Stimulated activated naive B cell treated with anti-CD40 and anti-IgM and Interleukin-4, amounts not matched to agents 10 μg/mL and 1 μg/mL and 100 μg/mL, for 72 hours (primary cell): ENCODE measurements at regions not wholly inside any gene's neighbourhood (a gene's known extent, or its start where the extent isn't known, plus 50 kb on each side); places are given as distances from the start of the nearest gene placed in this dataset.
"Not testable (repeated sequence)": the region's sequence is repeated elsewhere in the genome, so short reads cannot be mapped to it uniquely, and the experiment has no call there.

ENCODE experiments used
- ATAC-seq, 2 donors: fragments of 150-1000 bp; cut with Tn5 transposase; replicated peaks; 2 replicates each; pipeline ENCODE4 v1.10.0; 2021; ENCODE audit warnings: moderate library complexity in 1 of 2
- DNase-seq: peaks from one replicate; pipeline ENCODE4 v3.0.0; 2021
- H3K27ac Mint-ChIP-seq: one replicate; pipeline ENCODE4 v1.8.0; 2022; ENCODE audit warnings: mild to moderate bottlenecking, mixed read lengths
- H3K27me3 Mint-ChIP-seq, 2 donors: one replicate each; pipeline ENCODE4 v1.8.0; 2022; ENCODE audit warnings: mixed read lengths in 2 of 2
- H3K36me3 Mint-ChIP-seq, 2 donors: one replicate each; pipeline ENCODE4 v1.8.0; 2022; ENCODE audit warnings: mixed read lengths in 2 of 2, mild to moderate bottlenecking in 1 of 2
- H3K4me1 Mint-ChIP-seq, 2 donors: one replicate each; pipeline ENCODE4 v1.8.0; 2022; ENCODE audit warnings: mixed read lengths in 2 of 2, mild to moderate bottlenecking in 1 of 2
- H3K4me3 Mint-ChIP-seq, 2 donors: one replicate each; pipeline ENCODE4 v1.8.0; 2022; ENCODE audit warnings: mild to moderate bottlenecking in 2 of 2, mixed read lengths in 2 of 2, moderate library complexity in 1 of 2
- H3K9me3 Mint-ChIP-seq, 2 donors: one replicate each; pipeline ENCODE4 v1.8.0; 2022; ENCODE audit warnings: mixed read lengths in 2 of 2, mild to moderate bottlenecking in 1 of 2

DNA sequence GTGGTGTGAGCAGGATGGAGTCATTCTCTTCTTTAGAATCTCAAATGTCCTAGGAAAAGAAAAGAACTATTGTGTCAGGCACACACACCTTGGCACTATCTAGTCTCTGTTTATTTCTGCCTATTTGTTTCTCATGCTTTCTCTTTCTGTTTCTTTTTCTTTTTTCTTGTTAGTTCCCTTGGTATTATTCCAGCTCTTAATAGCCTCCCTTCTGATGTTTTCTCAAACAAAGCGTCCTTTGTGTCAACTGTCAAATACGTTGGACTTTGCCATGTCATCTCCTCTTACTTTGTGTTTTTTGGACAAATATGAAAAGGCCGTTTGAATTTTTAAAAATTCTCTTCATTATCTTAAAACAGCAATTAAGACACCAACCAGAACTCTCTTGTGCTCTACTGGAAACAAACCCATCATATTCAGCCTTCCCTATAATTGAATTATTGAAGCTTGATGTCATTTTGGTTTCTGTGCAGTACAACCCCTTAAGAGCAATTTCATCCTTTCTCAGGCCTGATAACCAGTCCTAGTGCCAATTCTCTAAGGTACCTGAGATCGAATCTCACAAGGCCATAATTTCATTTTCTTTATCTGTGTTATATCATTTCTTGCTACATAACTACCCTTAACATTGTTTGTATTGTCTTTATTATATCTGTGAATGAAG lies 497.8 kb upstream of the NRP1 start:
- Mint-ChIP-seq H3K9me3 (peaks cover 9 to 12% of the 10 kb centered on the region in 2 donors), H3K27ac (no peak overlapping the region), H3K36me3 (no peaks in the 10 kb centered on the region), H3K4me1 (no peaks in the 10 kb centered on the region), H3K27me3 (no peaks in the 10 kb centered on the region), H3K4me3 (no peak overlapping the region)
- ATAC-seq (no peak), DNase-seq (no peak)

DNA sequence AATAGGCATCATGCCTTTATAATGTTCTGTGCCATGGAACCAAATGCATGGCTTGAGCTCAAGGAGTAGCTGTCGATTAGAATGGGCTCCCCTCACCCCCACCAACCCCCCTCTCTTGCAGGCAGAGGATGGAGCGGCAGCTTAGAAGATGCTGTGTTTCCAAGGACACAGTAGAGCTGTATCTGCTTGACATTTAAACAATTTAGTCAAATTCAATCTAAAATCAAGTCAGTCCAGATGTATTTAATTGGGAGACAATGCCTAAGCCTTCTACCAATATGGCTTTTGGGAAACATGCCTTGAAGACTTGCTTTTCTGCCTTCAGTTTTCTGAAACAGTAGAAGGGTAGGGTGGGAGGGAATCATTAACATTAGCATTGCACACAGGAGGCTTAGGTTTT lies 497.1 kb upstream of the NRP1 start:
- DNase-seq (no peak), ATAC-seq (no peak)
- peaks cover 9 to 14% of the 10 kb centered on the region in 2 donors for H3K9me3 Mint-ChIP-seq
- H3K4me1 Mint-ChIP-seq: no peaks in the 10 kb centered on the region
- no peaks in the 10 kb centered on the region for H3K27me3 Mint-ChIP-seq
- H3K36me3 Mint-ChIP-seq: no peaks in the 10 kb centered on the region
- H3K4me3 Mint-ChIP-seq: no peak overlapping the region
- H3K27ac Mint-ChIP-seq: no peak overlapping the region

DNA sequence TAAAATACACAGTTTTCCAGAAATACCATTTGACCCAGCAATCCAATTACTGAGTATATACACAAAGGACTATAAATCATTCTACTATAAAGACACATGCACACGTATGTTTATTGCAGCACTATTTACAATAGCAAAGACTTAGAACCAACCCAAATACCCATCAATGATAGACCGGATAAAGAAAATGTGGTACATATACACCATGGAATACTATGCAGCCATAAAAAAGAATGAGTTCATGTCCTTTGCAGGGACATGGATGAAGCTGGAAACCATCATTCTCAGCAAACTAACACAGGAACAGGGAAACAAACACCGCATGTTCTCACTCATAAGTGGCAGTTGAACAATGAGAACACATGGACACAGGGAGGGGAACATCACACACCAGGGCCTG lies 495.4 kb upstream of the NRP1 start:
- H3K4me1 Mint-ChIP-seq, ATAC-seq, H3K4me3 Mint-ChIP-seq, H3K36me3 Mint-ChIP-seq, H3K27me3 Mint-ChIP-seq, H3K27ac Mint-ChIP-seq, DNase-seq: not testable (repeated sequence)
- peaks cover 9 to 14% of the 10 kb centered on the region in 2 donors for H3K9me3 Mint-ChIP-seq

DNA sequence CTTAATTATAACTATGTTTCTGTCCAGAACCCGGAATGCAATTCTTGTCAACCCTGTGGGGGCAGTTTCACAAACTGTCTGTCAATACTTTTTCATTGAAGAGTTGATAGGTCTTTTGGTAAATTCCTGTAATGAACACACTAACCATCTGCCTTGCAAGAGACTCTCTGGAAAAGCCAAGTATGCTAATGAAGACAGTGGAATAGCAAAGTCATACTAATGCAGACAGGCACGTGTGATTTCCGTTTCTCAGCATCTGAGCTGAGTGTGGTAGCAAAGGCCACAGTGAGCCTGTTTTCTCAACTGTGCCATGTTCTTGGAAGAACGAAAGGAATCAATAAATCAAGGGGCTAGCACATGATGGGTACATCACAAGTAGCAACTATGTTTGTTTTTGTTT lies 494.1 kb upstream of the NRP1 start:
- DNase-seq (no peak), ATAC-seq (no peak)
- Mint-ChIP-seq H3K9me3 (peaks cover 9 to 14% of the 10 kb centered on the region in 2 donors), H3K4me3 (no peak overlapping the region), H3K36me3 (no peaks in the 10 kb centered on the region), H3K27me3 (no peaks in the 10 kb centered on the region), H3K27ac (no peak overlapping the region), H3K4me1 (no peaks in the 10 kb centered on the region)

DNA sequence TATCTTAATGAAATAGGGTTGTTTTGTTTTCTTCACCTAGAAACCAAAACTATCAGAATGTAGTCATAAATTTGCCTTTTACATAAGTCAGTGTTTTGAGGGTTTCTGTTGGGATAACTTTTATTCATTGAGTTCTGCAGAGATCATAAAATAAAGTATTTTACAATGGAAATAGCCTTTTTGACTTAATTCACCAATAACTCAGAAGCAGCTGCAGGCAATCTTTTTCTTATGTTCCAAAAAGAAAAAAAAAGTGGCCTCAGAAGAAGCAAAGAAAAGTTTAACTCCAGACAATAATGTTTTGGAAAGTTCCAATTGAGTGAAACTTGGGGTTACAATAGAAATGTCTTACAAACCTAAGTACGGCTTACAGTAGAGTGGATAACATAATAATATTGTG lies 491.7 kb upstream of the NRP1 start:
- ATAC-seq (no peak), DNase-seq (no peak)
- no peaks in the 10 kb centered on the region for H3K27me3 Mint-ChIP-seq
- H3K27ac Mint-ChIP-seq: no peak overlapping the region
- no peak overlapping the region for H3K4me3 Mint-ChIP-seq
- no peaks in the 10 kb centered on the region for H3K4me1 Mint-ChIP-seq
- H3K36me3 Mint-ChIP-seq: no peaks in the 10 kb centered on the region
- H3K9me3 Mint-ChIP-seq: peaks cover 9 to 14% of the 10 kb centered on the region in 2 donors

DNA sequence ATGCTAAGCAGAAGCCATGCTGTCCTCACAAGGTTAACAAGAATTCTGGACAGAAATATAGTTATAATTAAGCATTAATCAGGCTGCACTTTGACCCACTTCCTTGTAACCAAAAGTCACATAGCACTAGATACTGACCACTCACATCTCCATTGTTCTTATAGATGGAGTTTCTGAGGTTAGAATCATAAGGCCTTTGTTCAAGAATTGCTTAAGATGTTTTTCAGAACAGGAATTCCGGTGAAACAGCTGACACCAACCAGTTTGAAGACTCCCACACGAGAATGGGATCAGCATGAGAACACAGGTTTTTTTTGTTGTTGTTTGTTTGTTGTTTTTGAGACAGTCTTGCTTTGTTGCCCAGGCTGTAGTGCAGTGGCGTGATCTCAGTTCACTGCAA lies 488.3 kb upstream of the NRP1 start:
- peaks cover 6 to 9% of the 10 kb centered on the region in 2 donors for H3K4me1 Mint-ChIP-seq
- H3K9me3 Mint-ChIP-seq: peaks cover 3 to 5% of the 10 kb centered on the region in 2 donors
- no peaks in the 10 kb centered on the region for H3K27me3 Mint-ChIP-seq
- H3K4me3 Mint-ChIP-seq: no peak overlapping the region
- H3K27ac Mint-ChIP-seq: no peak overlapping the region
- DNase-seq (no peak), ATAC-seq (no peak)
- H3K36me3 Mint-ChIP-seq: no peaks in the 10 kb centered on the region

DNA sequence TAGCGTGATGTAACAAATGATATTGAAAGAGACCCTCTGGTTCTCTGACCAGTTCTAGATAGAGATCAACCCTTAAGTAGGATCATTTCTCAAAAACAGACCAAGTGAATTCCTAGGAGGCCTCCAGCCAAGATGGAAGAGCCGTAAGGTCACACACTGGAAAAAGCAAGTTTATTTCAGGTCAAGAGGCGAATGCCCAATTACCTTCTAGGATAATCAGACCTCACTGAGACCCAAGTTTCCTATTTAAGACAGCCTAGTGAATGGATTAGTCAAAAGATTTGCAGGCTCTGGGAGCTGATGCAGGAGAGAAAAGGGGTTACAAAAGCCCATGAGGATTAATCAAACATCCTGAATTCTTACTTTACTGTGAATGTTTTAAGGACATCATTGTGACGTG lies 486.1 kb upstream of the NRP1 start:
- H3K27ac Mint-ChIP-seq: no peak overlapping the region
- H3K4me3 Mint-ChIP-seq: no peak overlapping the region
- H3K4me1 Mint-ChIP-seq: peaks cover 6 to 13% of the 10 kb centered on the region in 2 donors
- peaks cover 0 to 6% of the 10 kb centered on the region in 2 donors for H3K9me3 Mint-ChIP-seq
- no peak for DNase-seq
- H3K27me3 Mint-ChIP-seq: no peaks in the 10 kb centered on the region
- H3K36me3 Mint-ChIP-seq: no peaks in the 10 kb centered on the region
- no peak for ATAC-seq

DNA sequence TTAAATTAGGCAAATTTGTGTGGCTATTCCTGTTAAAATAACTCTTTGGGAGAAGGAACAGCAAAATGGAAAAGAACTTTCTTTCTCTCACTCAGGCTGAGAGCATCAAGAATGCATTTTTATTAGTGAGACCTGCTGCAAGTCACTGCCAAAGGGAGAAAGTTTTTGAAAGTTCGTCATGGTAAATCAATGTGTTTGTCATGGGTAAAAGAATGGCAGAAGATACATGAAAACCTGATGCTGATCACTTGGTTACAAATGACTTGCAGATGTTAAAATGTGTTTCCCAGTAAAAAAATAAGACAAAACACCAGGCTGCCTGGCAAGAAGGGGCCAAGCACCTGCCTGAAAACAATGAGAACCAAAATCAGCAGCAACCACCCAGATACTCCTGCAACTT lies 484.7 kb upstream of the NRP1 start:
- DNase-seq (no peak), ATAC-seq (no peak)
- H3K27me3 Mint-ChIP-seq: no peaks in the 10 kb centered on the region
- H3K36me3 Mint-ChIP-seq: no peaks in the 10 kb centered on the region
- H3K9me3 Mint-ChIP-seq: peaks cover 0 to 6% of the 10 kb centered on the region in 2 donors
- no peak overlapping the region for H3K27ac Mint-ChIP-seq
- H3K4me3 Mint-ChIP-seq: no peak overlapping the region
- H3K4me1 Mint-ChIP-seq: peaks cover 6 to 13% of the 10 kb centered on the region in 2 donors

DNA sequence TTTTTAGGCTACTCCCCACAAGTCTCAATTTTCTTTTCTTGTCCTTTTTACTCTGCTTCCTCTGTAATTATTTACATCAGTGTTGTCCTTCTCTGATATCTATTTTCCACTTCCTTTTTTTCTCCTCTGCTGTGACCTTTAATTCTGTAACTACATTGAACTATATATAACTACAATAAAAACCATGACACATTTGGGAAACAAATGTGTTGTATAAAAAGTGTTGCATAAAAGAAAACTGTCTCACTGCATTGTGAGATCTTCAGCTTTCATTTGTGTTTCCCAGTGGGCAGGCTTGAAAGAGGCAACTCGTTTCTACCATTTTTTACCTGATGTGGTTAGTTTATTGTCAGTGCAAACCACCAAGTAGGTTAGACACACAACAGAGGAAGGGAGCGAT lies 483.9 kb upstream of the NRP1 start:
- H3K27ac Mint-ChIP-seq: no peak overlapping the region
- peak overlapping the region; percentile 5 to 7 for H3K4me3 Mint-ChIP-seq
- peaks cover 6 to 13% of the 10 kb centered on the region in 2 donors for H3K4me1 Mint-ChIP-seq
- no peaks in the 10 kb centered on the region for H3K36me3 Mint-ChIP-seq
- ATAC-seq (peak; percentile 78 to 81), DNase-seq (no peak)
- peaks cover 0 to 9% of the 10 kb centered on the region in 2 donors for H3K9me3 Mint-ChIP-seq
- H3K27me3 Mint-ChIP-seq: no peaks in the 10 kb centered on the region

DNA sequence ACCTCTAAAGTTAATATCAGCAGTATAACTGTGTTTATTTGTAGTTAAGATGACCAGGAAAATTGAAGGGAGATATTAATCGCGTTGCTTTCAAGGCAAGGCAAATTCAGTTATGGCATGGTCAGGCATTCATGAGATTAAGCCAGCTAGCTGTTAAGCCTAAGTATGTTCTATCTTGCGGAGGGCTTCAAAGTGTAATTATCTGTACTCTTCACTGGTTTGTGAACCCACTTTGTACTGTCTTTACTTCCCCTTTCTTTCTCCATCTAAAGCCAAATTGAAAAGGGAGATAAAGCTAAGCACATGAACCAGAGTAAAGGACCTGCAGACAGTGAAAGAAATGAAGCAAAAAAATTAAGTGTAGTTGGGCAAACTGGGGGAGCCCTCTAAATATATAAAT lies 483.1 kb upstream of the NRP1 start:
- no peak for DNase-seq
- peaks cover 0 to 12% of the 10 kb centered on the region in 2 donors for H3K9me3 Mint-ChIP-seq
- no peak overlapping the region for H3K27ac Mint-ChIP-seq
- no peaks in the 10 kb centered on the region for H3K36me3 Mint-ChIP-seq
- peak; percentile 36 to 45 for ATAC-seq
- H3K4me3 Mint-ChIP-seq: no peak overlapping the region
- no peaks in the 10 kb centered on the region for H3K27me3 Mint-ChIP-seq
- H3K4me1 Mint-ChIP-seq: peaks cover 6 to 13% of the 10 kb centered on the region in 2 donors

DNA sequence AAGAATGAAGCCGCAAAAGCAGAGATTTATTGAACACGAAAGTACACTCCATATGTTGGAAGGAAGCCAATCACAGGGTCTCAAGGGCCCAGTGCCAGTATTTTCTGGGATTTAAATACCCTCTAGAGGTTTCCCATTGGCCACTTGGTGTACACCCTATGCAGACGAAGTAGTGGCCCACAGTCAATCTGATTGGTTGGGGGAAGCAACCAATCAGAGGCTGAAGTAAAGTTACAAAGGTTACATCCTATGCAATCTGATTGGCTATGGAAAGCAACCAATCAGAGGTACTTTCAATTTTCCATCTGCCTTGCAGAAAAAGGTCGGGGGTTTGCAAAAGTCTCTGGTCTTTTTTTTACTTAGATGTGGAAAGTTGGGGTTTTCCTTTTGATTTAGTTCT lies 481.3 kb upstream of the NRP1 start:
- Mint-ChIP-seq H3K27ac (no peak overlapping the region), H3K27me3 (no peaks in the 10 kb centered on the region), H3K36me3 (no peaks in the 10 kb centered on the region), H3K9me3 (peaks cover 0 to 12% of the 10 kb centered on the region in 2 donors), H3K4me1 (peaks cover 6 to 13% of the 10 kb centered on the region in 2 donors), H3K4me3 (no peak overlapping the region)
- ATAC-seq (no peak), DNase-seq (no peak)

DNA sequence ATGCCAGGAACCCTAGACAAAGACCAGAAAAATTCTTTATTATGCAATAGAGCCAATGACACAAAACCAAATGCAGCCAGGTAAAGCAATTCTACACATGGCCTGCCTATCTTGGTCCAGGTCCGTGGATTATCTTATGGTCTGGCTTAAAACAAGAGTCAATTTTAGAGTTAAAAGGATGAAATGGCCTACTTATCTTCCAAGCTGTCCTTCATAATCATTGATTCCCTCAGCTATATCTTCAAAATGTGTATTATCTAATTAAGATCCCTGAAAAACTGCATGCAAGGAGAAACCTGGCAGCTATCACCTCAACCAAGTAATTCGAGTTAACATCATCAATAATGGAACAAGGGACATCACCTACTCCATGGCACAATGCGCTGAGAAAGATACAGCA lies 479.4 kb upstream of the NRP1 start:
- ATAC-seq: no peak
- Mint-ChIP-seq H3K27me3 (no peaks in the 10 kb centered on the region), H3K9me3 (peaks cover 0 to 12% of the 10 kb centered on the region in 2 donors), H3K4me1 (peaks cover 6 to 13% of the 10 kb centered on the region in 2 donors), H3K36me3 (no peaks in the 10 kb centered on the region), H3K4me3 (no peak overlapping the region), H3K27ac (no peak overlapping the region)
- no peak for DNase-seq

DNA sequence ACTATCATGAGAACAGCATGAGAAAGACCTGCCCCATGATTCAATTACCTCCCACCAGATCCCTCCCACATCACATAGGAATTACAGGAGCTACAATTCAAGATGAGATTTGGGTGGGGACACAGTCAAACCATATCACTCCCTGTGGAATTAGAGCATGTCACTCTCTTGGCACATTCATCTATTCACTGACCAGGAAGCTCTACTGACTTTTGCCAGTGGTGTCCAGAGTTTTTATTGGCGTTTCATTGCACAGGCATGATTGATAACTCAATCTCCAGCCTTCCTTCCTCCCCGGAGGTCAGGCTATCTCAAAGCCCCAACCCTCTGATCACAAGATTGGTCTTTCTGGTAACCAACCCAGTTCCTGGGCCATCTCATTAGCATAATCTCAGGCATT lies 478.9 kb upstream of the NRP1 start:
- ATAC-seq (no peak), DNase-seq (no peak)
- Mint-ChIP-seq H3K27me3 (no peaks in the 10 kb centered on the region), H3K27ac (no peak overlapping the region), H3K36me3 (no peaks in the 10 kb centered on the region), H3K9me3 (peaks cover 0 to 11% of the 10 kb centered on the region in 2 donors), H3K4me1 (peaks cover 5 to 10% of the 10 kb centered on the region in 2 donors), H3K4me3 (no peak overlapping the region)

DNA sequence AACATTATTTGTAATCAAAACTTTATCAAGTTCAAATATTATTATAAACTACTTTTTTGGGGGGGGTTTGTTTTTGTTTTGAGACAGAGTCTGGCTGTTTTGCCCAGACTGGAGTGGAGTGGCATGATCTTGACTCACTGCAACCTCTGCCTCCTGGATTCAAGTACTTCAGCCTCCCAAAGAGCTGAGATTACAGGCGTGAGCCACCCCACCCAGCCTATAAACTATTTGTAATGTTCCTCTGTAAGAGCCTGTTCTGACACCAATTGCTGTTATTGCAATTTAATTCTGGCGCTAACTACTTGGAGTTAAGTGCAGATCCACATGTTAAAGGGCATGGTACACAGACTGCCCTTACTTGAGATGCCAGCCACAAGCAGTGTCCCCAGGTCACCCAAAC lies 478.1 kb upstream of the NRP1 start:
- Mint-ChIP-seq H3K4me1 (peaks cover 0 to 2% of the 10 kb centered on the region in 2 donors), H3K27me3 (no peaks in the 10 kb centered on the region), H3K27ac (peak overlapping the region; percentile 51), H3K9me3 (peaks cover 0 to 9% of the 10 kb centered on the region in 2 donors), H3K4me3 (no peak overlapping the region), H3K36me3 (no peaks in the 10 kb centered on the region)
- no peak for DNase-seq
- ATAC-seq: no peak

DNA sequence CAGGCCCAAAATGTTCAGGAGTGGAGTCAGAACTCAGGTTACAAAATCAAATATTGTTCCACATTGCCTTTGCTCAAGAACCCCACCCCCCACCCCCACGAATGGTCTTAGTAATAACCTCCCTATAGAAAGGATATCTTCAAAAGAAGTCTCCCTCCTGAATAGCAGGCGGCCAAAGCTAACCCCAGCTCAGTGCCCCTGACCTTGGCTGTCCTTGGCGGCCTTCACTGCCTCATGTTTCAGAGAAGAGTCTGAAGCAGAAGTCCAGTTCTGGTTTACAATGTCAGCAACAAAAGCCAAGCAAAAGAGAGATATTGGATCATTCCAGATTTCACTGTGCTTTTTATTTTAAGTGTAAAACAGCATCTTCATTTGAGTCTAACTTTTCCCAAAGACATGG lies 476.5 kb upstream of the NRP1 start:
- Mint-ChIP-seq H3K9me3 (peaks cover 0 to 7% of the 10 kb centered on the region in 2 donors), H3K4me3 (no peak overlapping the region), H3K27me3 (no peaks in the 10 kb centered on the region), H3K4me1 (no peaks in the 10 kb centered on the region), H3K27ac (no peak overlapping the region), H3K36me3 (no peaks in the 10 kb centered on the region)
- ATAC-seq (no peak), DNase-seq (no peak)

DNA sequence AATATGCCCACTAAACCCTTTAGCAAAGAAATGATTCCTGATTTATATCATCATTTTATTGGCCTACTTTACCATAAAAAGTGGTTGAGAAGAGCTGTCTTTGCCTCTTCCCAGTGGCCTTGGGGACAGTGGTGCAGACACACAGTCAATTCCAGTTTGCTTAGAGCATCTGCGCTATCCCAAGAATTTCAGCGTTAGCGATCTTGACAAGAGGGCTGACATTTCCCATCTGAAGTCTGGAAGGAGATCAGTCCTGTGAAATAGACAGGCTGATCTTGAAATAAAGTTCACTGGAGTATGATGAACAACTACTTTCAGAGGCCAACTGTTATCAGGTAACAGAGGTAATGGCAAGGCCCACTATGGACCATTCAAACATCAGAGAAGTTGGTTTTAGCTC lies 475.3 kb upstream of the NRP1 start:
- DNase-seq: no peak
- Mint-ChIP-seq H3K4me3 (no peak overlapping the region), H3K9me3 (peaks cover 0 to 7% of the 10 kb centered on the region in 2 donors), H3K27me3 (no peaks in the 10 kb centered on the region), H3K27ac (no peak overlapping the region), H3K36me3 (no peaks in the 10 kb centered on the region), H3K4me1 (no peaks in the 10 kb centered on the region)
- ATAC-seq: no peak
